ENCODE measurements at regions not wholly inside any gene's neighbourhood (a gene's known extent, or its start where the extent isn't known, plus 50 kb on each side); places are given as distances from the start of the nearest gene placed in this dataset.

GRCh38 chr16:65200857-65201256, 79.0 kb upstream of the CDH11 start:
- Histone ChIP-seq H2BK5ac (ENCODE audit: low read depth, low read length, poor library complexity, severe bottlenecking) (no peak overlapping the region), H2AK9ac (replicated peaks; ENCODE audit: low read depth, low read length, poor library complexity) (no peak overlapping the region), H4K8ac (ENCODE audit: low read depth in 2 of 2, low read length in 2 of 2) (no peak overlapping the region), H3K9ac (ENCODE audit: low read depth, low read length) (no peak overlapping the region), H4K91ac (ENCODE audit: insufficient read depth, low read depth, low read length) (no peak overlapping the region), H3K23ac (ENCODE audit: low read depth, low read length) (no peak overlapping the region), H3K4me3 (ENCODE audit: insufficient read depth, low read depth, low read length) (no peak overlapping the region), H2AK5ac (ENCODE audit: low read depth, low read length) (no peak overlapping the region), H3K14ac (replicated peaks; ENCODE audit: low read depth, low read length) (no peak overlapping the region), H3K79me1 (ENCODE audit: low read depth in 1 of 2, low read length in 2 of 2) (no peaks in the 10 kb centered on the region), H3K9me1 (ENCODE audit: insufficient read depth, low read length) (no peaks in the 10 kb centered on the region), H2AFZ (replicated peaks; ENCODE audit: low read length, poor library complexity) (no peak overlapping the region), H3K56ac (ENCODE audit: extremely low read depth, insufficient read depth, low read length) (no peak overlapping the region), H3K27ac (ENCODE audit: insufficient read depth, low read length) (no peak overlapping the region), H2BK20ac (ENCODE audit: low read depth, low read length) (no peak overlapping the region), H4K20me1 (ENCODE audit: insufficient read depth, low read length) (no peaks in the 10 kb centered on the region), H3K4me1 (ENCODE audit: control insufficient read depth, insufficient read depth, low read length) (peaks cover 3% of the 10 kb centered on the region), H3K9me3 (ENCODE audit: control insufficient read depth, insufficient read depth, low read length) (no peaks in the 10 kb centered on the region), H4K5ac (ENCODE audit: low read depth, low read length) (no peak overlapping the region), H3K4me2 (ENCODE audit: low read depth, low read length) (no peak overlapping the region), H3K18ac (ENCODE audit: low read depth, low read length) (no peak overlapping the region), H3K27me3 (ENCODE audit: control insufficient read depth, insufficient read depth, low read length) (no peaks in the 10 kb centered on the region), H3K4ac (ENCODE audit: low read depth, low read length) (no peak overlapping the region), H2BK15ac (ENCODE audit: low read depth, low read length) (no peak overlapping the region), H2BK120ac (ENCODE audit: low read depth, low read length) (no peak overlapping the region), H3K36me3 (ENCODE audit: control insufficient read depth, insufficient read depth, low read length) (no peaks in the 10 kb centered on the region)
- CTCF ChIA-PET = no interaction called here
- in situ Hi-C loops (cut with MboI; ENCODE audit: low sequenced_read_pairs) = no loop called here
- POLR2A ChIA-PET (ENCODE audit: unreplicated experiment) = no interaction called here
- DNase-seq (peak; percentile 30), ATAC-seq (ENCODE audit: low read depth) (no peak)
- TF ChIP-seq MXI1 (IDR thresholded peaks at IDR 0.05; ENCODE audit: borderline replicate concordance, low read depth, low read length) (no peak), CEBPB (IDR thresholded peaks at IDR 0.05; ENCODE audit: low read depth, low read length) (peak; percentile 75)
- dilution Hi-C loops (cut with HindIII; ENCODE audit: low sequenced_read_pairs, unreplicated experiment) = no loop called here
- no TSS peak for BruUV-seq (replicated peaks)
- intact Hi-C loops (cut with micrococcal nuclease) = no loop called here
- no CpG with 5 or more reads among the region's 5 CpGs for WGBS, 2 experiments (ENCODE audit: extremely low coverage in 2 of 2, insufficient read length in 1 of 2)
